ENCODE measurements at regions not wholly inside any gene's neighbourhood (a gene's known extent, or its start where the extent isn't known, plus 50 kb on each side); places are given as distances from the start of the nearest gene placed in this dataset.

DNA sequence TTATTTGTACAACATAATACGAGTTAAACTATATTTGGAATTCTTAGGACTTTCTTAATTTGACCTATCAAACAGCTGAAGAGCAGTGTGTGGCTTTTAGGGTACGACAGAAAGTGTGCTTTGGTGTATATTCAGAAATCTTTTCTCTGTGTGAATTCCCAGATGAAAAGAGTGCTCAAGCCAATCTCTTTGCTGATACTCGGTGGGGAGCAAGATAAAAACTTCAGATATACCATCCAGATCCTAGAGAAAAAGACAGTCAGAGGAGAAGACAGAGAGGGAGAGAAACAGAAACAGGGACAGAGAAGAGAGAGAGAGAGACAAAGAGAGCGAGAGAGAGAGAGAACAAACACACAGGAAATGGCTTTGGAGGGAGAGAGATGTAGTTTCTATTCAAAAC is 658.3 kb upstream of the CPEB2 start:
- TF ChIP-seq GATA2 (IDR thresholded peaks at IDR 0.05; ENCODE audit: low read depth, low read length) (no peak), GATA3 (IDR thresholded peaks at IDR 0.05; ENCODE audit: low read depth, low read length) (no peak)

Measured in SH-SY5Y (cell line).